ENCODE measurements at regions not wholly inside any gene's neighbourhood (a gene's known extent, or its start where the extent isn't known, plus 50 kb on each side); places are given as distances from the start of the nearest gene placed in this dataset.

DNA sequence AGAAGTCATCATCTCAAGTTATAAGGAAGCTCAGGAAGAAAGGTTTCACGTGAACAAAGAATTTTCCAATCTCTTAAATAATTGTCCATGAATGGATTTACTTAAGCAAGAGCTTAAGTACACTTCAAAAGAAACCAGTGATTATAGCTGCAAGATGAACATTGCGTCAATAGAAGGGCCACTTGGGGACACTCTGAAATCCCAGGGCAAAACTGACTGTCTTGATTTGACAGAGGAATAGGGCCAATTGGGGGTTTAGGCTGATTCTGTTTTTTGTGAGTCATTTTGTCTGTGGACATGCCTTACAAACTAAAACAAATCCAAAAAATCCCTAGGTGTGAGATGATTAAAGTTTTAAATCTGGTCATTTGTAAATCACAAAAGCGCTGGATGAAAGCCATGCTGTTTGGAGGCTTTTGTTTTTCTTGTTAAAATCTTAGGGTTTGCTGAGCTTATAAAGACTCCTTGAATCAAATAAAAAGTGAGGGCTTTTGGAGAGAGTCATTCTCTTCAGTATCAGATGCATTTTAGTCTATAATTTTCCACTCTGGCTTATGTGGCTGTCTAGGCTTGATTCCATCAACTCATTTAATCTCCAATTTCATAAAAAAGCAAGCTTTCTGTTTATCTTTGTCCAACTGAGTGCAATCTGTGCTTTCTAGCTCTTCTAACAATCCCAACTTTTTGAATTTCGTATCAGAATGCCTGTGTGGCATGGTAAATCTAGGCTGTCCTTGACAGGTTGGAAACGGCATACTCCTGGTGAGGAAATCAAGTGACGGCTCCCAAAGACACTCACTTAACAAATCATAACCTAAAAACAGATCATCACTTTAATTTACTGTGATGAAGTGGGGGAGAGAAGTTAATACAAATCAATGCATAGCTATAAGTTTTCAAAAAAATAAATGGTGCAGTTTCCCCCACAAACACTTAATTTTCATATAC is 98.2 kb upstream of the SOX9 start:
- TF ChIP-seq POLR2AphosphoS5 (IDR thresholded peaks at IDR 0.05; ENCODE audit: low read depth, low read length), result no peak
- no peak for TF ChIP-seq POLR2A (IDR thresholded peaks at IDR 0.05; ENCODE audit: low read depth, low read length)
- TF ChIP-seq TAF1 (IDR thresholded peaks at IDR 0.05; ENCODE audit: low read depth, low read length), result no peak
- no peak for TF ChIP-seq SPI1 (IDR thresholded peaks at IDR 0.05; ENCODE audit: low read depth, low read length)
- TF ChIP-seq POU2F2 (IDR thresholded peaks at IDR 0.05; ENCODE audit: low read depth, low read length), result no peak
- no peak for TF ChIP-seq PAX5 (IDR thresholded peaks at IDR 0.05; ENCODE audit: insufficient read depth, low read length, severe bottlenecking)
